ENCODE measurements at regions not wholly inside any gene's neighbourhood (a gene's known extent, or its start where the extent isn't known, plus 50 kb on each side); places are given as distances from the start of the nearest gene placed in this dataset.

- WGBS (ENCODE audit: insufficient coverage, low coverage, low lambda C conversion rate, missing lambda C conversion rate) = 55% methylated on average over 6 of the region's 6 CpGs
- H3K9me3 ChIP-seq = no peaks in the 10 kb centered on the region
- no peak overlapping the region for H3K27ac ChIP-seq
- H3K4me3 ChIP-seq = no peak overlapping the region
- intact Hi-C loops (cut with DNase I) = no loop called here
- TF ChIP-seq POLR2A (IDR thresholded peaks at IDR 0.05) (no peak), CTCF (IDR thresholded peaks at IDR 0.05) (no peak)
- H3K27me3 ChIP-seq = no peaks in the 10 kb centered on the region
- DNase-seq (no peak), ATAC-seq (no peak)
- no peaks in the 10 kb centered on the region for H3K36me3 ChIP-seq
- H3K4me1 ChIP-seq = no peaks in the 10 kb centered on the region
These were observed 85.9 kb upstream of the SNX19 start for GRCh38 chr11:131002145-131002544.

- no peaks in the 10 kb centered on the region for H3K9me3 ChIP-seq
- no peaks in the 10 kb centered on the region for H3K36me3 ChIP-seq
- no peaks in the 10 kb centered on the region for H3K27me3 ChIP-seq
- no peak overlapping the region for H3K27ac ChIP-seq
- TF ChIP-seq POLR2A (IDR thresholded peaks at IDR 0.05) (no peak), CTCF (IDR thresholded peaks at IDR 0.05) (no peak)
- DNase-seq (no peak), ATAC-seq (no peak)
- WGBS (ENCODE audit: insufficient coverage, low coverage, low lambda C conversion rate, missing lambda C conversion rate) = 75% methylated on average over 3 of the region's 3 CpGs
- no peaks in the 10 kb centered on the region for H3K4me1 ChIP-seq
- no peak overlapping the region for H3K4me3 ChIP-seq
- intact Hi-C loops (cut with DNase I) = no loop called here
These were observed 89.5 kb upstream of the SNX19 start for GRCh38 chr11:131005829-131006228.

GRCh38 chr11:131025020-131025419 lies 108.7 kb upstream of the SNX19 start:
- ATAC-seq (peak in 1 of 4 donors; percentile 35), DNase-seq (no peak)
- Histone ChIP-seq H3K4me3 (no peak overlapping the region), H3K27ac (no peak overlapping the region), H3K9me3 (no peaks in the 10 kb centered on the region), H3K36me3 (no peaks in the 10 kb centered on the region), H3K4me1 (no peaks in the 10 kb centered on the region), H3K27me3 (no peaks in the 10 kb centered on the region)
- WGBS (ENCODE audit: insufficient coverage, low coverage, low lambda C conversion rate, missing lambda C conversion rate) = 40% methylated on average over 1 of the region's 1 CpG
- intact Hi-C loops (cut with DNase I) = no loop called here
- TF ChIP-seq POLR2A (IDR thresholded peaks at IDR 0.05) = no peak
- peak in 2 of 4 donors; percentile 4 to 14 for TF ChIP-seq CTCF (IDR thresholded peaks at IDR 0.05)

- intact Hi-C loops (cut with DNase I) = no loop called here
- 17% methylated on average over 6 of the region's 7 CpGs for WGBS (ENCODE audit: insufficient coverage, low coverage, low lambda C conversion rate, missing lambda C conversion rate)
- DNase-seq (no peak), ATAC-seq (no peak)
- no peak overlapping the region for H3K27ac ChIP-seq
- TF ChIP-seq POLR2A (IDR thresholded peaks at IDR 0.05) (no peak), CTCF (IDR thresholded peaks at IDR 0.05) (no peak)
- no peaks in the 10 kb centered on the region for H3K27me3 ChIP-seq
- H3K9me3 ChIP-seq = no peaks in the 10 kb centered on the region
- no peak overlapping the region for H3K4me3 ChIP-seq
- H3K4me1 ChIP-seq = no peaks in the 10 kb centered on the region
- no peaks in the 10 kb centered on the region for H3K36me3 ChIP-seq
These were observed 109.3 kb upstream of the SNX19 start for GRCh38 chr11:131025421-131026125.

Measured in right lobe of liver (tissue), 6 donors.